Trophoblast cell (in vitro differentiated cells and primary cell): ENCODE measurements at regions not wholly inside any gene's neighbourhood (a gene's known extent, or its start where the extent isn't known, plus 50 kb on each side); places are given as distances from the start of the nearest gene placed in this dataset.

Experiments
- DNase-seq, 2 donors: peaks; one replicate each; pipeline ENCODE4 v3.0.0-alpha.2; 2016
- H2AFZ ChIP-seq: 2 replicates; pipeline ENCODE4 v1.6.1; 2013; ENCODE audit warnings: low read length, moderate library complexity, mild to moderate bottlenecking; ENCODE audit not compliant: insufficient read depth, poor library complexity
- H2AK5ac ChIP-seq: 2 replicates; pipeline ENCODE4 v1.6.1; 2013; ENCODE audit warnings: mild to moderate bottlenecking, low read length
- H2BK120ac ChIP-seq: 2 replicates; pipeline ENCODE4 v1.6.1; 2013; ENCODE audit warnings: low read length, mild to moderate bottlenecking, moderate library complexity; ENCODE audit not compliant: insufficient read depth, poor library complexity
- H2BK12ac ChIP-seq: 2 replicates; pipeline ENCODE4 v1.6.1; 2013; ENCODE audit warnings: mild to moderate bottlenecking, low read length, moderate library complexity
- H2BK5ac ChIP-seq: 2 replicates; pipeline ENCODE4 v1.6.1; 2013; ENCODE audit warnings: low read length, low read depth, moderate library complexity, mild to moderate bottlenecking; ENCODE audit not compliant: poor library complexity
- H3K14ac ChIP-seq: 2 replicates; pipeline ENCODE4 v1.6.1; 2013; ENCODE audit warnings: mild to moderate bottlenecking, low read length
- H3K18ac ChIP-seq: 2 replicates; pipeline ENCODE4 v1.6.1; 2013; ENCODE audit warnings: mild to moderate bottlenecking, low read length
- H3K23ac ChIP-seq: 2 replicates; pipeline ENCODE4 v1.6.1; 2013; ENCODE audit warnings: low read length
- H3K27ac ChIP-seq: 2 replicates; pipeline ENCODE4 v1.5.1; 2013; ENCODE audit warnings: low read depth, mild to moderate bottlenecking, inconsistent platforms, low read length, moderate library complexity
- H3K27me3 ChIP-seq: 2 replicates; pipeline ENCODE4 v1.6.1; 2013; ENCODE audit warnings: inconsistent platforms, mild to moderate bottlenecking, low read length, moderate library complexity; ENCODE audit not compliant: insufficient read depth
- H3K36me3 ChIP-seq, 2 experiments: 1 replicate in 1 of 2; 2 replicates in 1 of 2; pipeline ENCODE4 v1.6.1; 2013; ENCODE audit warnings: low read length in 2 of 2, mild to moderate bottlenecking in 2 of 2, moderate library complexity in 1 of 2; ENCODE audit not compliant: insufficient read depth in 2 of 2, control insufficient read depth in 1 of 2
- H3K4ac ChIP-seq: 2 replicates; pipeline ENCODE4 v1.6.1; 2013; ENCODE audit warnings: low read depth, mild to moderate bottlenecking, low read length, moderate library complexity
- H3K4me1 ChIP-seq, 2 experiments: 1 replicate in 1 of 2; 2 replicates in 1 of 2; pipeline ENCODE4 v1.6.1; 2013; ENCODE audit warnings: low read length in 2 of 2, mild to moderate bottlenecking in 2 of 2, moderate library complexity in 1 of 2; ENCODE audit not compliant: insufficient read depth in 2 of 2, control insufficient read depth in 1 of 2
- H3K4me2 ChIP-seq: 2 replicates; pipeline ENCODE4 v1.6.1; 2013; ENCODE audit warnings: inconsistent platforms, mild to moderate bottlenecking, low read length, moderate library complexity
- H3K4me3 ChIP-seq: 2 replicates; pipeline ENCODE4 v1.5.1; 2013; ENCODE audit warnings: mild to moderate bottlenecking, low read depth, low read length, inconsistent platforms
- H3K79me1 ChIP-seq: one replicate; pipeline ENCODE4 v1.6.1; 2013; ENCODE audit warnings: low read length
- H3K79me2 ChIP-seq: 2 replicates; pipeline ENCODE4 v1.6.1; 2013; ENCODE audit warnings: low read length, mild to moderate bottlenecking; ENCODE audit not compliant: control insufficient read depth, insufficient read depth, poor library complexity
- H3K9ac ChIP-seq: 2 replicates; pipeline ENCODE4 v1.6.1; 2013; ENCODE audit warnings: mild to moderate bottlenecking, low read length
- H3K9me3 ChIP-seq: 2 replicates; pipeline ENCODE4 v1.6.1; 2013; ENCODE audit warnings: low read depth, mild to moderate bottlenecking, control low read depth, inconsistent platforms, low read length; ENCODE audit not compliant: insufficient read depth
- H4K12ac ChIP-seq: 2 replicates; pipeline ENCODE4 v1.6.1; 2013; ENCODE audit warnings: low read depth, mild to moderate bottlenecking, low read length, moderate library complexity
- H4K8ac ChIP-seq: 2 replicates; pipeline ENCODE4 v1.6.1; 2013; ENCODE audit warnings: low read depth, mild to moderate bottlenecking, low read length, moderate library complexity
- H4K91ac ChIP-seq: one replicate; pipeline ENCODE4 v1.6.1; 2013; ENCODE audit warnings: low read depth, mild to moderate bottlenecking, low read length, moderate library complexity
- WGBS: extraction: QIAGEN DNeasy Blood & Tissue Kit; methylation state at CpG from one replicate; pipeline ENCODE4 v1.1.7; 2013; ENCODE audit warnings: missing lambda C conversion rate; ENCODE audit not compliant: insufficient read length, insufficient coverage; ENCODE audit errors: extremely low coverage; 5-methylcytosine and 5-hydroxymethylcytosine counted together

DNA sequence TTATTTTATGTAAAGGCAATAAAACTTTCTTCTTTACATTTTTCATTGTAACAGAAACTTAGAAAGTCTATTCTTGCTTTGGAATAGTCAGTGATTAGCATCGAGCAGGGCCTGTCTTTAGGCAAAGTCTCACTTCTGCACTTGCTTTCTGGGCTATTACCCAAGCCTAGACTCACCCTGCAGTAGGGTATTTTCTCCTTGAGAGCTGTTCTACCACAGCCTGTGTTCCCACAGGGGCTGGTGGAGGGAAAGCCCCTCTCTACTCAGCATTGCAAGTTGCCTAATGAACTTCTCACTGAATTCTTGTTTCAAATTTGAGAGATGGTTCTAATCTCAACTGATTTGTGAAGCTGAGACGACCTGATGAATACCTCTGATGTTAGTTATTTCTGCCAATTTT lies 111.7 kb upstream of the KLHL14 start:
- no peak overlapping the region for H2BK12ac ChIP-seq
- no peak overlapping the region for H3K4me3 ChIP-seq
- no peak for DNase-seq
- no peak overlapping the region for H3K4ac ChIP-seq
- H2BK120ac ChIP-seq: no peak overlapping the region
- H3K27ac ChIP-seq: no peak overlapping the region
- H3K36me3 ChIP-seq: no peaks in the 10 kb centered on the region
- no peak overlapping the region for H4K91ac ChIP-seq
- H3K79me2 ChIP-seq: no peaks in the 10 kb centered on the region
- H3K4me2 ChIP-seq: no peak overlapping the region
- H3K23ac ChIP-seq: no peak overlapping the region
- no peak overlapping the region for H2AK5ac ChIP-seq
- no CpG with 5 or more reads among the region's 2 CpGs for WGBS
- H4K8ac ChIP-seq: no peak overlapping the region
- no peak overlapping the region for H2AFZ ChIP-seq
- no peak overlapping the region for H3K14ac ChIP-seq
- no peaks in the 10 kb centered on the region for H3K27me3 ChIP-seq
- H2BK5ac ChIP-seq: no peak overlapping the region
- H4K12ac ChIP-seq: no peak overlapping the region
- no peaks in the 10 kb centered on the region for H3K79me1 ChIP-seq
- no peaks in the 10 kb centered on the region for H3K9me3 ChIP-seq
- no peak overlapping the region for H3K9ac ChIP-seq
- H3K18ac ChIP-seq: no peak overlapping the region
- H3K4me1 ChIP-seq: no peaks in the 10 kb centered on the region

DNA sequence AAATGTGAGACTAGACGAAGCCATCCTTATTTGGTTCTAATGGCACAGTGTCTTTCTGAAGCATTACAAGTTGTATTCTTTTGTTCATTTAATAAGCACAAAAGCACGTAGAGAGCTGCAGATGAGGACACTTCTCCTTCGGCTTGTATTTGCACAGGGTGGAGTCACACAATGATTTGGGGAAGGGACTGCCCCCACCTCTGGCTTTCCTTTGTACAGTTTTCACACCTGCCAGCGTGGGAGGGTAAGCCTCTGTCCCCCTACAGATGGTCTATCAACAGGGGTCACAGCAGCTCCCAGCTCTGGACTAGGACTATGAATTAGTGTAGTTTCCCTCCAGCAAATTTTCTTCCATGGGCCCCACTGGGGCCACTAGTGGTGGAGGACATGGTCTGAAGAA lies 108.2 kb upstream of the KLHL14 start:
- Histone ChIP-seq H3K14ac (no peak overlapping the region), H3K4ac (no peak overlapping the region), H2BK12ac (no peak overlapping the region), H3K27ac (no peak overlapping the region), H3K4me2 (no peak overlapping the region), H3K23ac (no peak overlapping the region), H2AFZ (no peak overlapping the region), H3K18ac (no peak overlapping the region), H3K79me2 (no peaks in the 10 kb centered on the region), H3K79me1 (no peaks in the 10 kb centered on the region), H2BK5ac (no peak overlapping the region), H3K9ac (no peak overlapping the region), H2AK5ac (no peak overlapping the region), H3K9me3 (no peaks in the 10 kb centered on the region), H2BK120ac (no peak overlapping the region), H4K91ac (no peak overlapping the region), H3K27me3 (no peaks in the 10 kb centered on the region), H4K12ac (no peak overlapping the region), H3K36me3 (no peaks in the 10 kb centered on the region), H4K8ac (no peak overlapping the region), H3K4me3 (no peak overlapping the region), H3K4me1 (no peaks in the 10 kb centered on the region)
- WGBS: no CpG with 5 or more reads among the region's 4 CpGs
- no peak for DNase-seq

GRCh38 chr18:32879497-32879896 lies 106.7 kb upstream of the KLHL14 start:
- H3K23ac ChIP-seq: no peak overlapping the region

DNA sequence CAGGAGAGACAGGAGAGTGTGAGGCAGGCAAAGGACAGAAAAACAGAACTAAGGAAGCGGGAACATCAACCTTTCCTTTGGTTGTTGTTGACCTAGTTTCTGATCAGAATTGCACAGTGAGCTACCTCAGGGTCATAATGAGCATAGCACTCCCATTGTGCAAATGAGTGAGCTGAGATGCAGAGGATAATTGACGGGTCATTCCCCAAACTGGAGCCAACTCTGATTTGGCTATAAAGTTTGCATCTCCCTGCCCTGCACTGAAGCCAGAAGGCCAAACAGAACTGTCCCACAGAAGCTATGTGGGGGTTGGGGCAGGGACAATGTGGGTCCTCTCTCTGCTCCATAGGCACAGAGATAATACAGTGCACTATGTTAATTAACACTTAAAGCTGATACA lies 105.6 kb upstream of the KLHL14 start:
- Histone ChIP-seq H4K91ac (no peak overlapping the region), H2BK5ac (no peak overlapping the region), H2BK12ac (no peak overlapping the region), H3K4me1 (no peaks in the 10 kb centered on the region), H3K79me2 (no peaks in the 10 kb centered on the region), H3K27me3 (no peaks in the 10 kb centered on the region), H4K8ac (no peak overlapping the region), H3K9me3 (no peaks in the 10 kb centered on the region), H3K4ac (no peak overlapping the region), H2AFZ (no peak overlapping the region), H3K14ac (no peak overlapping the region), H3K4me3 (no peak overlapping the region), H4K12ac (no peak overlapping the region), H3K23ac (no peak overlapping the region), H3K36me3 (no peaks in the 10 kb centered on the region), H3K18ac (no peak overlapping the region), H2AK5ac (no peak overlapping the region), H2BK120ac (no peak overlapping the region), H3K4me2 (no peak overlapping the region), H3K9ac (no peak overlapping the region), H3K27ac (no peak overlapping the region), H3K79me1 (no peaks in the 10 kb centered on the region)
- WGBS: no CpG with 5 or more reads among the region's 2 CpGs
- DNase-seq: no peak

More at GRCh38 chr18:32879497-32879896, 106.7 kb upstream of the KLHL14 start:
- WGBS: no CpG with 5 or more reads among the region's 3 CpGs
- Histone ChIP-seq H3K4ac (no peak overlapping the region), H4K12ac (no peak overlapping the region), H2BK5ac (no peak overlapping the region), H2AFZ (no peak overlapping the region), H3K27me3 (no peaks in the 10 kb centered on the region), H3K79me1 (no peaks in the 10 kb centered on the region), H3K4me2 (no peak overlapping the region), H3K4me1 (no peaks in the 10 kb centered on the region), H2BK12ac (no peak overlapping the region), H3K18ac (no peak overlapping the region), H2BK120ac (no peak overlapping the region), H3K14ac (no peak overlapping the region), H3K9ac (no peak overlapping the region), H3K4me3 (no peak overlapping the region), H4K8ac (no peak overlapping the region), H4K91ac (no peak overlapping the region), H3K27ac (no peak overlapping the region), H3K36me3 (no peaks in the 10 kb centered on the region), H3K9me3 (no peaks in the 10 kb centered on the region), H2AK5ac (no peak overlapping the region), H3K79me2 (no peaks in the 10 kb centered on the region)
- no peak for DNase-seq
